ENCODE measurements at regions not wholly inside any gene's neighbourhood (a gene's known extent, or its start where the extent isn't known, plus 50 kb on each side); places are given as distances from the start of the nearest gene placed in this dataset.

DNA sequence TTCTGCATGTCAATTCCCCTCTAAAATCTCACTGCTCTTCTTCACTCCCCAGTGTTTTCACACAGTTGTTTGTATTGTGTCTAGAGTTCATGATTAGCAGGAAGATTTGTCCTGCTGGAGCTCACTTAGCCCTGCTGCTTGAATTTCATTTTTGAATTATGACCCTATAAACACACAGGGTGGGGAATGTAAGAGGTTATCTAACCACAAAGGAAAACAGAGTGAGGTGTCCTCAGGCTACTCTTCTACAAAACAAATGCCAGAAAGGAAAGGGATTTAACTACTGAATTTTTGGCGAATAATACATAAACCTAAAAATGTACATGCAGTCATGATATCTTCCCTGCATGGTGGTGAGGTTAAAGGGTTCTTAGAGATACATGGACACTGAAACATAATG lies 215.1 kb upstream of the CNTN4 start:
- 68 to 80% methylated on average over 1 of the region's 1 CpG for WGBS, 2 donors
- Histone ChIP-seq H3K27ac (no peak overlapping the region), H3K36me3 (no peaks in the 10 kb centered on the region), H3K4me3 (replicated peaks in 1 of 3) (no peak overlapping the region), H3K4me1 (no peaks in the 10 kb centered on the region), H3K27me3 (no peaks in the 10 kb centered on the region), H3K9me3 (no peaks in the 10 kb centered on the region)
- TF ChIP-seq, protein P1, sequence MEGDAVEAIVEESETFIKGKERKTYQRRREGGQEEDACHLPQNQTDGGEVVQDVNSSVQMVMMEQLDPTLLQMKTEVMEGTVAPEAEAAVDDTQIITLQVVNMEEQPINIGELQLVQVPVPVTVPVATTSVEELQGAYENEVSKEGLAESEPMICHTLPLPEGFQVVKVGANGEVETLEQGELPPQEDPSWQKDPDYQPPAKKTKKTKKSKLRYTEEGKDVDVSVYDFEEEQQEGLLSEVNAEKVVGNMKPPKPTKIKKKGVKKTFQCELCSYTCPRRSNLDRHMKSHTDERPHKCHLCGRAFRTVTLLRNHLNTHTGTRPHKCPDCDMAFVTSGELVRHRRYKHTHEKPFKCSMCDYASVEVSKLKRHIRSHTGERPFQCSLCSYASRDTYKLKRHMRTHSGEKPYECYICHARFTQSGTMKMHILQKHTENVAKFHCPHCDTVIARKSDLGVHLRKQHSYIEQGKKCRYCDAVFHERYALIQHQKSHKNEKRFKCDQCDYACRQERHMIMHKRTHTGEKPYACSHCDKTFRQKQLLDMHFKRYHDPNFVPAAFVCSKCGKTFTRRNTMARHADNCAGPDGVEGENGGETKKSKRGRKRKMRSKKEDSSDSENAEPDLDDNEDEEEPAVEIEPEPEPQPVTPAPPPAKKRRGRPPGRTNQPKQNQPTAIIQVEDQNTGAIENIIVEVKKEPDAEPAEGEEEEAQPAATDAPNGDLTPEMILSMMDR (IDR thresholded peaks at IDR 0.05): no peak
- no peak for TF ChIP-seq POLR2A (IDR thresholded peaks at IDR 0.05)
- intact Hi-C loops (cut with DNase I): no loop called here
- no peak for DNase-seq

DNA sequence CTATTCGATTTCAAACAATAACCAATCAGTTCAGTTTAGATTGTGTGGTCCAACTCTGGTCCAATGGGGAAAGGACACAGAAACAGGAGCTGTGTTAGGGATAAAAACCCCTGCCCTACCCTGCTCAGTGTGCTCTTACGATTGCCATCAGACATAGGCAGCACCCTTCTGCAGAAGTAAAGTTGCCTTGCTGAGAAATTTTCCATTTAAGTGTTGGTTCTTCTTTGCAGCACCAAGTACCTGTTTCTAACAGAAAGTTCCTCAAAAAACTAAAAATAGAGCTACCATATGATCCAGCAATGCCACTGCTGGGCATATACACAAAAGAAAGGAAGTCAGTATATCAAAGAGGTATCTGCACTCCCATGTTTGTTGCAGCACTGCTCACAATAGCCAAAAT lies 206.2 kb upstream of the CNTN4 start:
- DNase-seq: no peak
- Histone ChIP-seq H3K4me3 (replicated peaks in 1 of 3) (no peak overlapping the region), H3K36me3 (no peaks in the 10 kb centered on the region), H3K27ac (no peak overlapping the region), H3K27me3 (no peaks in the 10 kb centered on the region), H3K9me3 (no peaks in the 10 kb centered on the region), H3K4me1 (no peaks in the 10 kb centered on the region)
- intact Hi-C loops (cut with DNase I): no loop called here
- WGBS, 2 donors: 74 to 78% methylated on average over 2 of the region's 2 CpGs
- TF ChIP-seq POLR2A (IDR thresholded peaks at IDR 0.05): no peak
- TF ChIP-seq, protein P1 (IDR thresholded peaks at IDR 0.05): no peak

DNA sequence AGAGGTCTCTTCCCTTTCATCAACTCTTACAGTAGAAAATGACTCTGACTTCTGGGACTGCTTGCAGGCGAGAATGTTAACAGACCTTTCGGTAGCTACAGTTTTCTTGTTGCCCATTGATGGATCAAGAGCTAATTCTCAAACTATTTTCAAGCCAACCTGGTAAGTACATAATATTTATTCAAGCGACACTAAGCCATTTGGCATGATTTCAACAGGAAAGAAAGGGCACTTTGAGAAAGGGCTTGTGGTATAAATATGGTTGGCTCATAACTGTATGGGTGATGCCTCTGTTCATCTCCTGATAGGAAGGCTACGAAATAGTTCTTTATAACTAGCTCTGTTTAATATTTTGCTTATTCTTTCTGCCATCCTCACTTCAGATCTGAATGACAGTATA lies 196.2 kb upstream of the CNTN4 start:
- no peak for DNase-seq
- Histone ChIP-seq H3K27ac (no peak overlapping the region), H3K36me3 (no peaks in the 10 kb centered on the region), H3K27me3 (no peaks in the 10 kb centered on the region), H3K9me3 (no peaks in the 10 kb centered on the region), H3K4me1 (no peaks in the 10 kb centered on the region), H3K4me3 (replicated peaks in 1 of 3) (no peak overlapping the region)
- 57 to 63% methylated on average over 4 of the region's 4 CpGs for WGBS, 2 donors
- TF ChIP-seq, protein P1 (IDR thresholded peaks at IDR 0.05): no peak
- TF ChIP-seq POLR2A (IDR thresholded peaks at IDR 0.05): no peak
- intact Hi-C loops (cut with DNase I): no loop called here

DNA sequence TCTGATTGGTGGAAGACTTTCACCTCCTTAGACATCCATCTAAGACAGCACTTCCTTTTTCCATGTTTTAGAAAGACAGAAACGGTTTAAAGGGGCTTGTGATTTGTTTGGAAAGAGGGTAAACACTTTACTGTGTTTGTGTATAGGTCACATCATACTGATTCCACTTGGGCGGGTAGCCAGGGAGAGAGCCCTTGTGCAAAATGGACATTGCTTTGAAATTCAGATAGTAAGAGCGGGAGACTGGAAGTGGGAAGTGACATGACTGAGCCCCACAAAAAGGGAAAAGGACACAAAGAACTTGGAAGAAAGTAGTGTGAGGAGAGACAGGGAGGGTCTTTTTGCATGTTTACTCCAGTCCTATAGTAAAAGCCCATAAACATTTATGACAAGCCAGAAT lies 195.6 kb upstream of the CNTN4 start:
- no peak for DNase-seq
- no peaks in the 10 kb centered on the region for H3K4me1 ChIP-seq
- H3K27me3 ChIP-seq: no peaks in the 10 kb centered on the region
- 82 to 88% methylated on average over 3 of the region's 3 CpGs for WGBS, 2 donors
- no peak overlapping the region for H3K4me3 ChIP-seq (replicated peaks in 1 of 3)
- TF ChIP-seq, protein P1 (IDR thresholded peaks at IDR 0.05): no peak
- TF ChIP-seq POLR2A (IDR thresholded peaks at IDR 0.05): no peak
- no peak overlapping the region for H3K27ac ChIP-seq
- H3K9me3 ChIP-seq: no peaks in the 10 kb centered on the region
- intact Hi-C loops (cut with DNase I): no loop called here
- no peaks in the 10 kb centered on the region for H3K36me3 ChIP-seq

DNA sequence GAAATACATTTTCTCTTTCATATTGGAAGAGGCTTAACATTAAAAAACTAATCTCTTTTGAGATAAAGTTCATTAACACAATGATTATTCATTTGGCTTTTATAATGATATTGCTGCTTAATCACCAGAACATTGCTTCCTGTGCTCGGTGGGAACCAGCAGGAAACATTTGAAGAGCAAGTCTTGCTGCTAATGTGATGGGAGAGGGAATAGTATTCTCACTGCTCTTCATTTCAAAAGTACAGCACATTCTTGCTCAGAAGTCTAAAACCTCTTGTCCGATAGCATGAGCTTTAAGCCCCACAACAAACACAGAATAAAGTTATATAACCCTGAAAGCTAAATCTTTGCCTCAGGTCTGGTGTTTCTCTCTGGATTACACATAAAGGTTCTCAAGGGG lies 190.8 kb upstream of the CNTN4 start:
- no peaks in the 10 kb centered on the region for H3K27me3 ChIP-seq
- no peak for DNase-seq
- no peaks in the 10 kb centered on the region for H3K9me3 ChIP-seq
- WGBS, 2 donors: 49 to 56% methylated on average over 2 of the region's 2 CpGs
- no peaks in the 10 kb centered on the region for H3K4me1 ChIP-seq
- TF ChIP-seq POLR2A (IDR thresholded peaks at IDR 0.05): no peak
- TF ChIP-seq, protein P1 (IDR thresholded peaks at IDR 0.05): no peak
- H3K4me3 ChIP-seq (replicated peaks in 1 of 3): no peak overlapping the region
- no peak overlapping the region for H3K27ac ChIP-seq
- intact Hi-C loops (cut with DNase I): no loop called here
- H3K36me3 ChIP-seq: no peaks in the 10 kb centered on the region
